HCT116 (cell line): ENCODE measurements at regions not wholly inside any gene's neighbourhood (a gene's known extent, or its start where the extent isn't known, plus 50 kb on each side); places are given as distances from the start of the nearest gene placed in this dataset.

Source experiments
- ATAC-seq: fragments of 200-7000 bp; cut with Tn5 transposase; 2 replicates; pipeline ENCODE4 v1.9.1; 2020; ENCODE audit warnings: mild to moderate bottlenecking, moderate library complexity
- BruUV-seq: library from RNA; stranded (reverse); fragments of 400-500 nt; replicated peaks from 2 replicates; lab custom pipeline; 2021; lab: Mats Ljungman, UMichigan
- CTCF ChIA-PET: fragments of 300-600 bp; sonication (Branson Sonifier 250); formaldehyde crosslinking; loops from one replicate; lab custom pipeline; 2021; ENCODE audit warnings: antibody characterized with exemption; lab: Charles Lee
- POLR2A ChIA-PET: fragments of 300-600, 350-600 bp; sonication (Branson Sonifier 250); formaldehyde crosslinking; loops from one replicate; lab custom pipeline; 2021; ENCODE audit warnings: antibody characterized with exemption; lab: Charles Lee
- RAD21 ChIA-PET, 2 experiments: fragments of 300-600 bp; sonication (Branson Sonifier 250); formaldehyde crosslinking; loops; one replicate each; lab custom pipeline; 2023; ENCODE audit warnings: low total read pairs in 2 of 2; ENCODE audit not compliant: uncharacterized antibody in 2 of 2, unreplicated experiment in 2 of 2, low non-redundant PET in 1 of 2; lab: Charles Lee
- DNase-seq: peaks from one replicate; pipeline ENCODE4 v3.0.0-alpha.2; 2010; ENCODE audit warnings: low read depth, low spot score
- H2AFZ ChIP-seq: fragments of 200-600 bp; shearing (Covaris generic), sonication (generic); 2 replicates; pipeline ENCODE4 v1.6.1; 2017; ENCODE audit warnings: low read depth, mixed run types, mixed read lengths, antibody characterized with exemption, low read length; ENCODE audit not compliant: poor library complexity, severe bottlenecking
- H3K27ac ChIP-seq: 2 replicates; pipeline ENCODE4 v1.5.1; 2012; ENCODE audit warnings: low read depth, low read length
- H3K27me3 ChIP-seq: fragments of 200-600 bp; sonication (generic); 2 replicates; pipeline ENCODE4 v1.6.1; 2016; ENCODE audit warnings: mixed run types, low read length, mixed read lengths; ENCODE audit not compliant: insufficient read depth
- H3K36me3 ChIP-seq, 2 experiments: fragments of 200-500 bp in 1 of 2; fragments of 200-600 bp in 1 of 2; sonication (Bioruptor generic) in 1 of 2; sonication (generic) in 1 of 2; 2 replicates each; pipeline versions ENCODE4 v1.5.1 to v1.6.1; 2014 to 2016; ENCODE audit warnings: low read length in 2 of 2, inconsistent platforms in 1 of 2, mixed read lengths in 1 of 2, mixed run types in 1 of 2; ENCODE audit not compliant: insufficient read depth in 2 of 2, control insufficient read depth in 1 of 2
- H3K4me1 ChIP-seq, 2 experiments: fragments of 200-600 bp in 1 of 2; sonication (generic) in 1 of 2; 2 replicates each; pipeline versions ENCODE4 v1.5.1 to v1.6.1; 2012 to 2017; ENCODE audit warnings: low read length in 2 of 2, inconsistent platforms in 1 of 2, mild to moderate bottlenecking in 1 of 2, mixed read lengths in 1 of 2, mixed run types in 1 of 2, moderate library complexity in 1 of 2; ENCODE audit not compliant: insufficient read depth in 2 of 2, control insufficient read depth in 1 of 2
- H3K4me2 ChIP-seq: fragments of 200-600 bp; sonication (generic); 2 replicates; pipeline ENCODE4 v1.6.1; 2017; ENCODE audit warnings: mixed run types, low read length, mixed read lengths
- H3K4me3 ChIP-seq, 2 experiments: fragments of 200-600 bp in 1 of 2; sonication (generic) in 1 of 2; replicated peaks in 1 of 2; 2 replicates each; pipeline ENCODE4 v1.5.1; 2011 to 2016; ENCODE audit warnings: low read length in 2 of 2, control low read depth in 1 of 2, low read depth in 1 of 2, mild to moderate bottlenecking in 1 of 2, mixed read lengths in 1 of 2, mixed run types in 1 of 2
- H3K79me2 ChIP-seq: fragments of 200-600 bp; sonication (generic); 2 replicates; pipeline ENCODE4 v1.6.1; 2017; ENCODE audit warnings: mild to moderate bottlenecking, mixed run types, low read length, moderate library complexity, mixed read lengths; ENCODE audit not compliant: insufficient read depth
- H3K9ac ChIP-seq: fragments of 200-600 bp; sonication (generic); 2 replicates; pipeline ENCODE4 v1.6.1; 2016; ENCODE audit warnings: low read length, mixed read lengths
- H3K9me2 ChIP-seq: fragments of 200-600 bp; sonication (generic), shearing (Covaris generic); 2 replicates; pipeline ENCODE4 v1.6.1; 2017; ENCODE audit warnings: mixed run types, mild to moderate bottlenecking, moderate library complexity; ENCODE audit not compliant: insufficient read depth
- H3K9me3 ChIP-seq, 2 experiments: fragments of 200-500 bp in 1 of 2; fragments of 200-600 bp in 1 of 2; sonication (Bioruptor generic) in 1 of 2; sonication (generic) in 1 of 2; 2 replicates each; pipeline ENCODE4 v1.6.1; 2014 to 2017; ENCODE audit warnings: low read length in 2 of 2, mixed read lengths in 2 of 2, inconsistent platforms in 1 of 2, low read depth in 1 of 2, mild to moderate bottlenecking in 1 of 2, mixed run types in 1 of 2, moderate library complexity in 1 of 2; ENCODE audit not compliant: control insufficient read depth in 1 of 2, insufficient read depth in 1 of 2
- H4K20me1 ChIP-seq: fragments of 200-600 bp; sonication (generic), shearing (Covaris generic); 2 replicates; pipeline ENCODE4 v1.6.1; 2017; ENCODE audit warnings: mixed run types, mild to moderate bottlenecking, moderate library complexity; ENCODE audit not compliant: insufficient read depth
- ATF3 ChIP-seq: IDR thresholded peaks from 2 replicates; pipeline ENCODE4 v1.6.1; 2012
- CBX3 ChIP-seq: IDR thresholded peaks from 2 replicates; pipeline ENCODE4 v1.6.1; 2012; ENCODE audit warnings: low read depth
- FOSL1 ChIP-seq: IDR thresholded peaks from 2 replicates; pipeline ENCODE4 v1.6.1; 2012; ENCODE audit warnings: low read depth
- JUND ChIP-seq: IDR thresholded peaks from 2 replicates; pipeline ENCODE4 v1.6.1; 2012
- MAX ChIP-seq: IDR thresholded peaks from 2 replicates; pipeline ENCODE4 v1.6.1; 2012
- POLR2A ChIP-seq: IDR thresholded peaks from 2 replicates; pipeline ENCODE4 v1.7.0; 2011; ENCODE audit warnings: borderline replicate concordance; ENCODE audit not compliant: insufficient read depth, insufficient read length; ENCODE audit errors: extremely low read depth
- POLR2AphosphoS5 ChIP-seq: IDR thresholded peaks from 2 replicates; pipeline ENCODE4 v1.6.1; 2011; ENCODE audit warnings: mild to moderate bottlenecking, low read depth, low read length, moderate library complexity
- RAD21 ChIP-seq: IDR thresholded peaks from 2 replicates; pipeline ENCODE4 v1.6.1; 2012; ENCODE audit warnings: low read depth, mild to moderate bottlenecking
- REST ChIP-seq: IDR thresholded peaks from 2 replicates; pipeline ENCODE4 v1.6.1; 2012; ENCODE audit warnings: low read depth
- SP1 ChIP-seq: IDR thresholded peaks from 2 replicates; pipeline ENCODE4 v1.6.1; 2012; ENCODE audit warnings: low read depth
- SRF ChIP-seq: IDR thresholded peaks from 2 replicates; pipeline ENCODE4 v1.6.1; 2012; ENCODE audit warnings: low read depth
- TCF7L2 ChIP-seq: IDR thresholded peaks from 2 replicates; pipeline ENCODE4 v1.7.0; 2011; ENCODE audit warnings: borderline replicate concordance, inconsistent platforms; ENCODE audit not compliant: insufficient read depth, insufficient read length; ENCODE audit errors: extremely low read depth
- YY1 ChIP-seq: IDR thresholded peaks from 2 replicates; pipeline ENCODE4 v1.6.1; 2011; ENCODE audit warnings: low read length, low read depth, moderate library complexity, mild to moderate bottlenecking; ENCODE audit not compliant: insufficient replicate concordance; ENCODE audit errors: extremely low read depth
- intact Hi-C: fragments of 100-400 bp; cut with micrococcal nuclease; formaldehyde crosslinking; loops from 2 replicates; pipeline ENCODE4 v1.10.0; 2022
- TF ChIP-seq, protein P1 (sequence below), 3 experiments: fragments of 200-600 bp in 1 of 3; sonication (generic) in 1 of 3; IDR thresholded peaks in 2 of 3; conservative IDR thresholded peaks in 1 of 3; 2 replicates each; pipeline ENCODE4 v1.5.1; 2012 to 2017; ENCODE audit warnings: low read depth in 2 of 3, low read length in 2 of 3, antibody characterized with exemption in 1 of 3, borderline replicate concordance in 1 of 3, control low read depth in 1 of 3, mild to moderate bottlenecking in 1 of 3, mixed read lengths in 1 of 3, mixed run types in 1 of 3, moderate library complexity in 1 of 3; ENCODE audit not compliant: insufficient read depth in 1 of 3

- Histone ChIP-seq H3K9ac (no peak overlapping the region), H2AFZ (no peak overlapping the region)
- TF ChIP-seq ATF3 (no peak), RAD21 (no peak), MAX (no peak)
- TF ChIP-seq, all 23 proteins: peak for 0
- Histone ChIP-seq H3K79me2 (no peaks in the 10 kb centered on the region), H3K36me3 (no peaks in the 10 kb centered on the region), H3K9me2 (no peaks in the 10 kb centered on the region), H4K20me1 (no peaks in the 10 kb centered on the region), H3K27me3 (no peaks in the 10 kb centered on the region), H3K9me3 (peaks cover 0 to 2% of the 10 kb centered on the region in 2 experiments; a peak in 2 of 4 replicates), H3K27ac (no peak overlapping the region), H3K4me1 (peaks cover 0 to 8% of the 10 kb centered on the region in 2 experiments; a peak in 2 of 4 replicates), H3K4me2 (no peak overlapping the region), H3K4me3 (no peak overlapping the region)
- ChIA-PET CTCF (no interaction called here), RAD21 (no interaction called here), POLR2A (no interaction called here)
- DNase-seq (no peak), ATAC-seq (no peak)
- no TSS peak for BruUV-seq
- intact Hi-C loops = no loop called here
Measured at GRCh38 chr1:192435704-192436103, 118.9 kb downstream of the RGS21 start.

- H2AFZ ChIP-seq = no peak overlapping the region
- no peak for ATAC-seq
- H3K9ac ChIP-seq = no peak overlapping the region
- no peak overlapping the region for H3K27ac ChIP-seq
- H3K9me3 ChIP-seq = no peaks in the 10 kb centered on the region
- H3K9me2 ChIP-seq = no peaks in the 10 kb centered on the region
- ChIA-PET RAD21 (no interaction called here), POLR2A (no interaction called here), CTCF (no interaction called here)
- intact Hi-C loops = no loop called here
- H3K4me2 ChIP-seq = no peak overlapping the region
- H4K20me1 ChIP-seq = no peaks in the 10 kb centered on the region
- H3K79me2 ChIP-seq = no peaks in the 10 kb centered on the region
- no peak overlapping the region for H3K4me3 ChIP-seq
- no peaks in the 10 kb centered on the region for H3K36me3 ChIP-seq
- no peaks in the 10 kb centered on the region for H3K27me3 ChIP-seq
- BruUV-seq = no TSS peak
- no peak for DNase-seq
- H3K4me1 ChIP-seq = peaks cover 0 to 8% of the 10 kb centered on the region in 2 experiments; a peak in 2 of 4 replicates
- TF ChIP-seq POLR2A (no peak), FOSL1 (no peak), POLR2AphosphoS5 (no peak), REST (no peak), SP1 (no peak), TCF7L2 (no peak), YY1 (no peak), SRF (no peak), RAD21 (no peak), JUND (no peak), MAX (no peak), CBX3 (no peak)
- TF ChIP-seq, protein P1, sequence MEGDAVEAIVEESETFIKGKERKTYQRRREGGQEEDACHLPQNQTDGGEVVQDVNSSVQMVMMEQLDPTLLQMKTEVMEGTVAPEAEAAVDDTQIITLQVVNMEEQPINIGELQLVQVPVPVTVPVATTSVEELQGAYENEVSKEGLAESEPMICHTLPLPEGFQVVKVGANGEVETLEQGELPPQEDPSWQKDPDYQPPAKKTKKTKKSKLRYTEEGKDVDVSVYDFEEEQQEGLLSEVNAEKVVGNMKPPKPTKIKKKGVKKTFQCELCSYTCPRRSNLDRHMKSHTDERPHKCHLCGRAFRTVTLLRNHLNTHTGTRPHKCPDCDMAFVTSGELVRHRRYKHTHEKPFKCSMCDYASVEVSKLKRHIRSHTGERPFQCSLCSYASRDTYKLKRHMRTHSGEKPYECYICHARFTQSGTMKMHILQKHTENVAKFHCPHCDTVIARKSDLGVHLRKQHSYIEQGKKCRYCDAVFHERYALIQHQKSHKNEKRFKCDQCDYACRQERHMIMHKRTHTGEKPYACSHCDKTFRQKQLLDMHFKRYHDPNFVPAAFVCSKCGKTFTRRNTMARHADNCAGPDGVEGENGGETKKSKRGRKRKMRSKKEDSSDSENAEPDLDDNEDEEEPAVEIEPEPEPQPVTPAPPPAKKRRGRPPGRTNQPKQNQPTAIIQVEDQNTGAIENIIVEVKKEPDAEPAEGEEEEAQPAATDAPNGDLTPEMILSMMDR (IDR thresholded peaks at IDR 0.05 in 2 of 3, conservative IDR thresholded peaks at IDR 0.05 in 1 of 3; ENCODE audit: borderline replicate concordance in 1 of 3, insufficient read depth in 1 of 3, low read depth in 2 of 3, low read length in 2 of 3) = no peak
Measured at GRCh38 chr1:192436441-192437078, 119.8 kb downstream of the RGS21 start.
